PC-9 (cell line): ENCODE measurements at regions not wholly inside any gene's neighbourhood (a gene's known extent, or its start where the extent isn't known, plus 50 kb on each side); places are given as distances from the start of the nearest gene placed in this dataset.
"Not testable (repeated sequence)": the region's sequence is repeated elsewhere in the genome, so short reads cannot be mapped to it uniquely, and the experiment has no call there.

Experiments used
- BruUV-seq: library from RNA; stranded (reverse); fragments of 400-500 nt; replicated peaks from 2 replicates; lab custom pipeline; 2021; lab: Mats Ljungman, UMichigan
- CTCF ChIA-PET: fragments of 300-600 bp; sonication (Branson Sonifier 250); formaldehyde crosslinking; loops from one replicate; lab custom pipeline; 2022; ENCODE audit warnings: antibody characterized with exemption; lab: Charles Lee
- POLR2A ChIA-PET: fragments of 300-600 bp; sonication (Branson Sonifier 250); formaldehyde crosslinking; loops from one replicate; lab custom pipeline; 2022; ENCODE audit warnings: antibody characterized with exemption; ENCODE audit not compliant: unreplicated experiment; lab: Charles Lee
- DNase-seq, 2 experiments: peaks; one replicate each; pipeline versions ENCODE4 v3.0.0 to v3.0.0-alpha.2; 2015 to 2022; ENCODE audit warnings: mixed read lengths in 1 of 2
- H2AFZ ChIP-seq: fragments of 200-600 bp; sonication (generic); 2 replicates; pipeline ENCODE4 v1.8.1; 2017; ENCODE audit warnings: antibody characterized with exemption
- H3F3A ChIP-seq: fragments of 200-600 bp; sonication (generic); 2 replicates; pipeline ENCODE4 v1.8.1; 2017; ENCODE audit warnings: antibody characterized with exemption, mild to moderate bottlenecking, low read depth; ENCODE audit not compliant: insufficient read depth
- H3K27ac ChIP-seq: fragments of 200-600 bp; sonication (generic); 2 replicates; pipeline ENCODE4 v1.6.1; 2016; ENCODE audit warnings: mixed run types
- H3K27me3 ChIP-seq: fragments of 200-600 bp; sonication (generic); 2 replicates; pipeline ENCODE4 v1.6.1; 2016; ENCODE audit warnings: low read depth, mixed run types; ENCODE audit not compliant: insufficient read depth
- H3K36me3 ChIP-seq: fragments of 200-600 bp; sonication (generic); 2 replicates; pipeline ENCODE4 v1.6.1; 2016; ENCODE audit warnings: low read depth, mixed run types
- H3K4me1 ChIP-seq: fragments of 200-600 bp; sonication (generic); replicated peaks from 2 replicates; pipeline ENCODE4 v1.6.1; 2016; ENCODE audit warnings: mixed run types; ENCODE audit not compliant: insufficient read depth
- H3K4me2 ChIP-seq: fragments of 200-600 bp; sonication (generic); 2 replicates; pipeline ENCODE4 v1.6.1; 2017; ENCODE audit warnings: mixed run types
- H3K4me3 ChIP-seq: fragments of 200-600 bp; sonication (generic); 2 replicates; pipeline ENCODE4 v1.6.1; 2016; ENCODE audit warnings: mixed run types
- H3K79me2 ChIP-seq: fragments of 200-600 bp; sonication (generic); 2 replicates; pipeline ENCODE4 v1.6.1; 2017; ENCODE audit warnings: low read depth, mixed run types
- H3K9me2 ChIP-seq: fragments of 200-600 bp; sonication (generic); 2 replicates; pipeline ENCODE4 v1.8.1; 2017; ENCODE audit warnings: mild to moderate bottlenecking; ENCODE audit not compliant: insufficient read depth
- H3K9me3 ChIP-seq: fragments of 200-600 bp; sonication (generic); 2 replicates; pipeline ENCODE4 v1.8.1; 2016; ENCODE audit warnings: low read depth; ENCODE audit not compliant: insufficient read depth
- H4K20me1 ChIP-seq: fragments of 200-600 bp; sonication (generic); 2 replicates; pipeline ENCODE4 v1.8.1; 2017; ENCODE audit not compliant: insufficient read depth
- CTCF ChIP-seq: fragments of 200-600 bp; sonication (generic); conservative IDR thresholded peaks from 2 replicates; pipeline ENCODE4 v1.6.1; 2017; ENCODE audit warnings: mixed run types, antibody characterized with exemption, mild to moderate bottlenecking, moderate library complexity
- intact Hi-C: fragments of 100-400 bp; cut with micrococcal nuclease; formaldehyde crosslinking; loops from one replicate; pipeline ENCODE4 v1.10.0; 2022; ENCODE audit not compliant: unreplicated experiment

DNA sequence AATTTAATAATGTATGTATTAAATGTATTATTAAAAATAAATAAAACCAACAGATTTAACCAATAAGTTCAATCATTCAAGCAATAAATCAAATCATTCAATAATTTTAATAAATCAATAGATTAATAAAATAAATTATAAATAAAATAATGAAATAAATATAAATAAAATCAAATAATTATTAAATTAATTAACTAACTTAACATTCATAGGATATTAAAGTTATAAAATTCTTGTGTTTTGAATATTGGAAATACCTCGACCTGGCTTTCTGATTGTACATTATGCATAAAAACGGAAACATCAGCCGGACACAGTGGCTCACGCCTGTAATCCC, 182.2 kb downstream of the BANP start:
- POLR2A ChIA-PET, result no interaction called here
- TF ChIP-seq CTCF, result no peak
- no peak overlapping the region for H3K4me3 ChIP-seq
- CTCF ChIA-PET, result no interaction called here
- H3K36me3 ChIP-seq, result no peaks in the 10 kb centered on the region
- no peak for DNase-seq
- H3K79me2 ChIP-seq, result no peaks in the 10 kb centered on the region
- H3K27ac ChIP-seq, result no peak overlapping the region
- no peak overlapping the region for H3K4me2 ChIP-seq
- H2AFZ ChIP-seq, result no peak overlapping the region
- H3F3A ChIP-seq, result no peaks in the 10 kb centered on the region
- no peaks in the 10 kb centered on the region for H3K4me1 ChIP-seq
- intact Hi-C loops, result no loop called here
- H3K27me3 ChIP-seq, result no peaks in the 10 kb centered on the region
- no TSS peak for BruUV-seq
- H4K20me1 ChIP-seq, result no peaks in the 10 kb centered on the region
- no peaks in the 10 kb centered on the region for H3K9me3 ChIP-seq
- no peaks in the 10 kb centered on the region for H3K9me2 ChIP-seq

GRCh38 chr16:88134172-88134898, 183.1 kb downstream of the BANP start:
- H3K4me3 ChIP-seq, H3K4me1 ChIP-seq, H4K20me1 ChIP-seq, CTCF ChIA-PET, H2AFZ ChIP-seq, DNase-seq, H3F3A ChIP-seq, H3K79me2 ChIP-seq, BruUV-seq, H3K4me2 ChIP-seq, H3K36me3 ChIP-seq, H3K9me2 ChIP-seq, POLR2A ChIA-PET, H3K27me3 ChIP-seq, H3K9me3 ChIP-seq, intact Hi-C loops, H3K27ac ChIP-seq: not testable (repeated sequence)

DNA sequence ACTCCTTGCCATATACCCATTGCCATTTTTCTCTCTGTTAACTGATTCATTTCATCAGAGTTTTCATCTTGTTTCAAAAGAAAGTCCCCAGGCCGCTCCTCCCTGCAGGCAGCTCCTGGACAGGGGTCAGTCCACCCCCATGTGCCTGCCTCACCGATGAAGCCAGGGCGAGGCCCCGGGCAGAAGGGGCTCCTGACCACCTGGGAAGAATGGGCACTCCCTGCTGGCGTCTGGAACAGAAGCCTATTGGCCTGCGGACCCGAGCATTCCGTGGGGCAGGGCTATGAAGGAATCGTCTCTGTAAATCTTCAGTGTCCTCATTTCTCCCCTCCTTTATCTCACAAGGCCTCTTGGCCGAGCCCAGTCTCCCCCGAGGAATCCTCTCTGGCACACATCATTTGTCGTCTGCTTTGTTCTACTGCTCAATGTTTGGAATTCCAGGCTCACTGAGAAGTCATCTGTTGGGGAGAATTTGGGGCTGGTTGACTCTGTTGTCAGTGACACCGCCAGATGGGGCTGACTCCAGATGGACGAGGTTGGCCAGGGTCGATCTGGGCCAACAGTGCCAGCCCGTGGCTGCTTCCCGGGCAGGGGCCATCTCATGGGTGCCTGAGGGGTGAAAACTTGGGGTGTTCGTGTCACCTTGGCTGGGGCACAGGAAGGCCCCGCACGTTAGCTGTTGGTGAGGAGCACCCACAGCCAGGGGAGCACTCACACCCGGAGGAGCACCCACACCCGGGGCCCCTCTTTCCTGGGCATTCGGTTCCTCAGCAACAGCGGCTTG, 183.9 kb downstream of the BANP start:
- H3K79me2 ChIP-seq, H3K4me3 ChIP-seq, H4K20me1 ChIP-seq, H3K27ac ChIP-seq, H3K9me2 ChIP-seq, H3F3A ChIP-seq, DNase-seq, H3K27me3 ChIP-seq, H2AFZ ChIP-seq, H3K9me3 ChIP-seq, CTCF ChIA-PET, H3K4me1 ChIP-seq, H3K4me2 ChIP-seq, POLR2A ChIA-PET, H3K36me3 ChIP-seq, BruUV-seq, intact Hi-C loops: not testable (repeated sequence)

DNA sequence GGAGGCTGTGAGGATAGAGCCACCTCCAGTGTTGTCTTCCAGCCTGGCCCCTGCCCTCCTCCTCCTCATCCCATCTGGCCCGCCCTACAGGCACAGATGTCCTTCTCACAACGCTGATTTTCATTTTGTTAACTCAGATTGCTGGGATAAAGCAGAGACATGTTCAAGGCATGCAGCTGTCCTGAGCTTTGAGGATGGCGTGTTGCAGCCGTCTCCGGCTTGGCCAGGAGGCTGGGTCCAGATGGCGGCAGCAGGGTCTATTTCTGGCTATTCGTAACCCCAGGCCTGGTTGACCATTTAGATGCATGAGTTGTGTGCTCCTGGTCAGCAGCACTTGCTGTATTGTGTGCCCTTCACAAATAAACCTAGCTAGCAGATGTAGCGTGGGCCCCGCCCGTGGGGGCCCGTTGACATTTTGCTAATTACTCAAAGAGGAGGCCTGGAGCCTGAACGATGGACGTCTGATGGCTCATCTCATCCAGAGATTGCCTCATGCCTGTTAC, 185.0 kb downstream of the BANP start:
- BruUV-seq, H2AFZ ChIP-seq, DNase-seq, H3K9me3 ChIP-seq, H3K4me3 ChIP-seq, H3K27me3 ChIP-seq, H3K36me3 ChIP-seq, CTCF ChIA-PET, intact Hi-C loops, POLR2A ChIA-PET, H3K79me2 ChIP-seq, H4K20me1 ChIP-seq, H3K9me2 ChIP-seq, H3K27ac ChIP-seq, H3F3A ChIP-seq, H3K4me1 ChIP-seq, H3K4me2 ChIP-seq: not testable (repeated sequence)

DNA sequence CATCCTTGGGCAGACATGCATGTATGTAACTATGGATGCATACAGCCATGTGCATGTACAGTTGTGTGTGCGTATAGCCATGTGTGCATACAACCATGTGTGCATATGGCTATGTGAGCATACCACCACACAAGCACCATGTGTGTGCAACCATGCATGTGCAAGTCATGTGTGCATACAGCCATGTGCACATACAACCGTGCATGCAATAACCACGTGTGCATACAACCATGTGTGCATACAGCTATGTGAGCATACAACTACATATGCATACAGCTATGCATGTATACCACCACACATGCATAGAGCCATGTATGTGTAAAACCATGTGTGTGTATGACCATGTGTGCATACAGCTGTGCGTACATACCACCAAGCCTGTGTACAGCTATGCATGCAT, 185.7 kb downstream of the BANP start:
- POLR2A ChIA-PET, H3K4me2 ChIP-seq, H3K9me2 ChIP-seq, H3K9me3 ChIP-seq, H2AFZ ChIP-seq, CTCF ChIA-PET, H3K27ac ChIP-seq, H3K27me3 ChIP-seq, H3K36me3 ChIP-seq, H3K4me1 ChIP-seq, H3K79me2 ChIP-seq, DNase-seq, intact Hi-C loops, H4K20me1 ChIP-seq, H3F3A ChIP-seq, BruUV-seq, H3K4me3 ChIP-seq: not testable (repeated sequence)

DNA sequence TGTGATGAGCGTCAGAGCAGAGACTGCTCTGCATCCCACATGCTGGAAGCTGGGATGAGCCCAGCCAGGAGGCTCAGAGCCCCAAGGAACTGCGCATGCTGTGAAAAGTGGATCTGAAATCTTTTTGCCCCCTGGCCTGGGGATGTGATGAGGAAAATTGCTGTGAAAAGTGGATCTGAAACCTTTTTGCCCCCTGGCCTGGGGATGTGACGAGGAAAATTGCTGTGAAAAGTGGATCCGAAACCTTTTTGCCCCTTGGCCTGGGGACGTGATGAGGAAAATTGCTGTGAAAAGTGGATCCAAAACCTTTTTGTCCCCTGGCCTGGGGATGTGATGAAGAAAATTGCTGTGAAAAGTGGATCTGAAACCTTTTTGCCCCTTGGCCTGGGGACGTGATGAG, 187.9 kb downstream of the BANP start:
- DNase-seq, BruUV-seq, H3K27me3 ChIP-seq, H4K20me1 ChIP-seq, H3K4me2 ChIP-seq, H3K36me3 ChIP-seq, CTCF ChIA-PET, H3F3A ChIP-seq, H3K4me1 ChIP-seq, H3K27ac ChIP-seq, intact Hi-C loops, H3K4me3 ChIP-seq, H3K9me2 ChIP-seq, POLR2A ChIA-PET, H2AFZ ChIP-seq, H3K9me3 ChIP-seq, H3K79me2 ChIP-seq: not testable (repeated sequence)
